ENCODE measurements at regions not wholly inside any gene's neighbourhood (a gene's known extent, or its start where the extent isn't known, plus 50 kb on each side); places are given as distances from the start of the nearest gene placed in this dataset.

GRCh38 chrX:22424122-22424915 is 151.6 kb downstream of the CBLL2 start:
- DNase-seq (ENCODE audit: insufficient read length, low spot score), result no peak
- TF ChIP-seq TAF1 (IDR thresholded peaks at IDR 0.05; ENCODE audit: low read depth, low read length) (no peak), POLR2AphosphoS5 (IDR thresholded peaks at IDR 0.05; ENCODE audit: low read depth, low read length) (no peak), SPI1 (IDR thresholded peaks at IDR 0.05; ENCODE audit: low read depth, low read length) (no peak), POLR2A (IDR thresholded peaks at IDR 0.05; ENCODE audit: low read depth, low read length) (no peak), PAX5 (IDR thresholded peaks at IDR 0.05; ENCODE audit: insufficient read depth, low read length, severe bottlenecking) (no peak), POU2F2 (IDR thresholded peaks at IDR 0.05; ENCODE audit: low read depth, low read length) (no peak)
- no peak for FAIRE-seq

- TF ChIP-seq SPI1 (IDR thresholded peaks at IDR 0.05; ENCODE audit: low read depth, low read length) (no peak), POLR2A (IDR thresholded peaks at IDR 0.05; ENCODE audit: low read depth, low read length) (no peak)
- FAIRE-seq, result no peak
- no peak for DNase-seq (ENCODE audit: insufficient read length, low spot score)
Observed at GRCh38 chrX:22424919-22425318, 152.2 kb downstream of the CBLL2 start.

- no peak for DNase-seq (ENCODE audit: insufficient read length, low spot score)
- FAIRE-seq, result no peak
- TF ChIP-seq PAX5 (IDR thresholded peaks at IDR 0.05; ENCODE audit: insufficient read depth, low read length, severe bottlenecking) (no peak), TAF1 (IDR thresholded peaks at IDR 0.05; ENCODE audit: low read depth, low read length) (no peak), POLR2AphosphoS5 (IDR thresholded peaks at IDR 0.05; ENCODE audit: low read depth, low read length) (no peak), POLR2A (IDR thresholded peaks at IDR 0.05; ENCODE audit: low read depth, low read length) (no peak), SPI1 (IDR thresholded peaks at IDR 0.05; ENCODE audit: low read depth, low read length) (no peak), POU2F2 (IDR thresholded peaks at IDR 0.05; ENCODE audit: low read depth, low read length) (no peak)
Observed at GRCh38 chrX:22429704-22430103, 157.0 kb downstream of the CBLL2 start.

- FAIRE-seq (no peak), DNase-seq (ENCODE audit: insufficient read length, low spot score) (no peak)
- TF ChIP-seq POU2F2 (IDR thresholded peaks at IDR 0.05; ENCODE audit: low read depth, low read length) (no peak), SPI1 (IDR thresholded peaks at IDR 0.05; ENCODE audit: low read depth, low read length) (no peak), POLR2AphosphoS5 (IDR thresholded peaks at IDR 0.05; ENCODE audit: low read depth, low read length) (no peak), POLR2A (IDR thresholded peaks at IDR 0.05; ENCODE audit: low read depth, low read length) (no peak), TAF1 (IDR thresholded peaks at IDR 0.05; ENCODE audit: low read depth, low read length) (no peak), PAX5 (IDR thresholded peaks at IDR 0.05; ENCODE audit: insufficient read depth, low read length, severe bottlenecking) (no peak)
Observed at GRCh38 chrX:22430701-22431100, 158.0 kb downstream of the CBLL2 start.

- DNase-seq (ENCODE audit: insufficient read length, low spot score) (no peak), FAIRE-seq (no peak)
- TF ChIP-seq POU2F2 (IDR thresholded peaks at IDR 0.05; ENCODE audit: low read depth, low read length) (no peak), POLR2AphosphoS5 (IDR thresholded peaks at IDR 0.05; ENCODE audit: low read depth, low read length) (no peak), PAX5 (IDR thresholded peaks at IDR 0.05; ENCODE audit: insufficient read depth, low read length, severe bottlenecking) (no peak)
Observed at GRCh38 chrX:22433292-22434070, 160.8 kb downstream of the CBLL2 start.

- FAIRE-seq (no peak), DNase-seq (ENCODE audit: insufficient read length, low spot score) (no peak)
- no peak for TF ChIP-seq PAX5 (IDR thresholded peaks at IDR 0.05; ENCODE audit: insufficient read depth, low read length, severe bottlenecking)
- TF ChIP-seq POLR2A (IDR thresholded peaks at IDR 0.05; ENCODE audit: low read depth, low read length), result no peak
- no peak for TF ChIP-seq TAF1 (IDR thresholded peaks at IDR 0.05; ENCODE audit: low read depth, low read length)
- no peak for TF ChIP-seq SPI1 (IDR thresholded peaks at IDR 0.05; ENCODE audit: low read depth, low read length)
Observed at GRCh38 chrX:22445880-22446279, 173.2 kb downstream of the CBLL2 start.

GRCh38 chrX:22462959-22463358 is 190.2 kb downstream of the CBLL2 start:
- DNase-seq (ENCODE audit: insufficient read length, low spot score), result no peak
- FAIRE-seq, result no peak
- TF ChIP-seq POLR2A (IDR thresholded peaks at IDR 0.05; ENCODE audit: low read depth, low read length) (no peak), PAX5 (IDR thresholded peaks at IDR 0.05; ENCODE audit: insufficient read depth, low read length, severe bottlenecking) (no peak), TAF1 (IDR thresholded peaks at IDR 0.05; ENCODE audit: low read depth, low read length) (no peak), POLR2AphosphoS5 (IDR thresholded peaks at IDR 0.05; ENCODE audit: low read depth, low read length) (no peak), SPI1 (IDR thresholded peaks at IDR 0.05; ENCODE audit: low read depth, low read length) (no peak), POU2F2 (IDR thresholded peaks at IDR 0.05; ENCODE audit: low read depth, low read length) (no peak)

GRCh38 chrX:22467571-22467970 is 194.9 kb downstream of the CBLL2 start:
- TF ChIP-seq PAX5 (IDR thresholded peaks at IDR 0.05; ENCODE audit: insufficient read depth, low read length, severe bottlenecking) (no peak), POLR2AphosphoS5 (IDR thresholded peaks at IDR 0.05; ENCODE audit: low read depth, low read length) (no peak), POLR2A (IDR thresholded peaks at IDR 0.05; ENCODE audit: low read depth, low read length) (no peak)
- FAIRE-seq (no peak), DNase-seq (ENCODE audit: insufficient read length, low spot score) (no peak)

- FAIRE-seq (no peak), DNase-seq (ENCODE audit: insufficient read length, low spot score) (no peak)
- no peak for TF ChIP-seq POU2F2 (IDR thresholded peaks at IDR 0.05; ENCODE audit: low read depth, low read length)
- no peak for TF ChIP-seq SPI1 (IDR thresholded peaks at IDR 0.05; ENCODE audit: low read depth, low read length)
- no peak for TF ChIP-seq POLR2A (IDR thresholded peaks at IDR 0.05; ENCODE audit: low read depth, low read length)
- no peak for TF ChIP-seq TAF1 (IDR thresholded peaks at IDR 0.05; ENCODE audit: low read depth, low read length)
- no peak for TF ChIP-seq PAX5 (IDR thresholded peaks at IDR 0.05; ENCODE audit: insufficient read depth, low read length, severe bottlenecking)
- TF ChIP-seq POLR2AphosphoS5 (IDR thresholded peaks at IDR 0.05; ENCODE audit: low read depth, low read length), result no peak
Observed at GRCh38 chrX:22481436-22481835, 208.7 kb downstream of the CBLL2 start.

- FAIRE-seq, result no peak
- TF ChIP-seq TAF1 (IDR thresholded peaks at IDR 0.05; ENCODE audit: low read depth, low read length), result no peak
- no peak for TF ChIP-seq PAX5 (IDR thresholded peaks at IDR 0.05; ENCODE audit: insufficient read depth, low read length, severe bottlenecking)
- TF ChIP-seq POLR2A (IDR thresholded peaks at IDR 0.05; ENCODE audit: low read depth, low read length), result no peak
- TF ChIP-seq POLR2AphosphoS5 (IDR thresholded peaks at IDR 0.05; ENCODE audit: low read depth, low read length), result no peak
- no peak for TF ChIP-seq POU2F2 (IDR thresholded peaks at IDR 0.05; ENCODE audit: low read depth, low read length)
- TF ChIP-seq SPI1 (IDR thresholded peaks at IDR 0.05; ENCODE audit: low read depth, low read length), result no peak
- DNase-seq (ENCODE audit: insufficient read length, low spot score), result no peak
Observed at GRCh38 chrX:22486296-22486695, 213.6 kb downstream of the CBLL2 start.

Data from GM12891 (cell line).